ENCODE measurements at regions not wholly inside any gene's neighbourhood (a gene's known extent, or its start where the extent isn't known, plus 50 kb on each side); places are given as distances from the start of the nearest gene placed in this dataset.

- BruUV-seq (replicated peaks), result no TSS peak
- no peak overlapping the region for H3K4me2 ChIP-seq (ENCODE audit: low read length)
- no peak for ATAC-seq
Measured at GRCh38 chr3:70871909-70872656, 559.6 kb upstream of the MDFIC2 start.

GRCh38 chr3:70870576-70870975 is 558.1 kb upstream of the MDFIC2 start:
- no peaks in the 10 kb centered on the region; the same call in 1 of the 2 replicates for H3K36me3 ChIP-seq (ENCODE audit: low read depth, low read length)
- no TSS peak for BruUV-seq (replicated peaks)
- no peaks in the 10 kb centered on the region for H3K27me3 ChIP-seq (ENCODE audit: low read length)
- no peaks in the 10 kb centered on the region for H3K79me2 ChIP-seq (ENCODE audit: low read length)
- no peak overlapping the region for H2AFZ ChIP-seq (ENCODE audit: low read length)
- H3K9me3 ChIP-seq (ENCODE audit: low read length), result 0 out of 2 replicates have a peak, but pooled peaks cover 9% of the 10 kb centered on the region
- H3K4me3 ChIP-seq (ENCODE audit: low read length), result no peak overlapping the region
- TF ChIP-seq EZH2phosphoT487 (IDR thresholded peaks at IDR 0.05; ENCODE audit: borderline replicate concordance, low read length) (no peak), EZH2 (IDR thresholded peaks at IDR 0.05; ENCODE audit: low read length, unreplicated experiment) (no peak), CTCF (conservative IDR thresholded peaks at IDR 0.05; ENCODE audit: low read depth, low read length) (no peak)
- intact Hi-C loops (cut with micrococcal nuclease), result no loop called here
- H3F3A ChIP-seq (ENCODE audit: low read length, unreplicated experiment), result no peaks in the 10 kb centered on the region
- DNase-seq (no peak), ATAC-seq (no peak)
- POLR2A ChIA-PET (ENCODE audit: unreplicated experiment), result no interaction called here
- H4K20me1 ChIP-seq (ENCODE audit: low read length), result no peaks in the 10 kb centered on the region
- H3K4me1 ChIP-seq (ENCODE audit: insufficient read depth, low read length), result no peaks in the 10 kb centered on the region
- H3K27ac ChIP-seq (ENCODE audit: low read length), result no peak overlapping the region
- H3K9me2 ChIP-seq (replicated peaks; ENCODE audit: low read length), result no peaks in the 10 kb centered on the region
- no peak overlapping the region for H3K4me2 ChIP-seq (ENCODE audit: low read length)
- CTCF ChIA-PET, result no interaction called here
- H3K9ac ChIP-seq (ENCODE audit: low read length), result no peak overlapping the region

More at GRCh38 chr3:70871909-70872656, 559.6 kb upstream of the MDFIC2 start:
- CTCF ChIA-PET, result no interaction called here
- no peak for TF ChIP-seq CTCF (conservative IDR thresholded peaks at IDR 0.05; ENCODE audit: low read depth, low read length)
- no peak for TF ChIP-seq EZH2 (IDR thresholded peaks at IDR 0.05; ENCODE audit: low read length, unreplicated experiment)
- TF ChIP-seq EZH2phosphoT487 (IDR thresholded peaks at IDR 0.05; ENCODE audit: borderline replicate concordance, low read length), result no peak
- Histone ChIP-seq H3K27ac (ENCODE audit: low read length) (no peak overlapping the region), H3K9me2 (replicated peaks; ENCODE audit: low read length) (no peaks in the 10 kb centered on the region), H3K27me3 (ENCODE audit: low read length) (no peaks in the 10 kb centered on the region), H3K9me3 (ENCODE audit: low read length) (0 out of 2 replicates have a peak, but pooled peaks cover 9% of the 10 kb centered on the region), H3K9ac (ENCODE audit: low read length) (no peak overlapping the region), H4K20me1 (ENCODE audit: low read length) (no peaks in the 10 kb centered on the region), H3K36me3 (ENCODE audit: low read depth, low read length) (no peaks in the 10 kb centered on the region; the same call in 1 of the 2 replicates), H2AFZ (ENCODE audit: low read length) (no peak overlapping the region), H3K4me3 (ENCODE audit: low read length) (no peak overlapping the region), H3F3A (ENCODE audit: low read length, unreplicated experiment) (no peaks in the 10 kb centered on the region), H3K79me2 (ENCODE audit: low read length) (no peaks in the 10 kb centered on the region), H3K4me1 (ENCODE audit: insufficient read depth, low read length) (no peaks in the 10 kb centered on the region)
- peak; percentile 35 for DNase-seq
- intact Hi-C loops (cut with micrococcal nuclease), result no loop called here
- POLR2A ChIA-PET (ENCODE audit: unreplicated experiment), result interaction anchor here (0.6 kb wide), 1 partner anchor 22 kb away, joined by 4 read pairs; no protein-coding TSS in a partner anchor

- intact Hi-C loops (cut with micrococcal nuclease), result no loop called here
- no TSS peak for BruUV-seq (replicated peaks)
Measured at GRCh38 chr3:70868561-70868960, 556.1 kb upstream of the MDFIC2 start.

More at GRCh38 chr3:70868561-70868960, 556.1 kb upstream of the MDFIC2 start:
- H3K9me3 ChIP-seq (ENCODE audit: low read length), result 0 out of 2 replicates have a peak, but pooled peaks cover 9% of the 10 kb centered on the region
- H3K9me2 ChIP-seq (replicated peaks; ENCODE audit: low read length), result no peaks in the 10 kb centered on the region
- H3K4me2 ChIP-seq (ENCODE audit: low read length), result no peak overlapping the region
- no peak overlapping the region for H3K9ac ChIP-seq (ENCODE audit: low read length)
- ChIA-PET CTCF (no interaction called here), POLR2A (ENCODE audit: unreplicated experiment) (no interaction called here)
- H4K20me1 ChIP-seq (ENCODE audit: low read length), result no peaks in the 10 kb centered on the region
- DNase-seq (no peak), ATAC-seq (no peak)
- H3F3A ChIP-seq (ENCODE audit: low read length, unreplicated experiment), result no peaks in the 10 kb centered on the region
- no peaks in the 10 kb centered on the region for H3K79me2 ChIP-seq (ENCODE audit: low read length)
- H3K27me3 ChIP-seq (ENCODE audit: low read length), result no peaks in the 10 kb centered on the region
- no peaks in the 10 kb centered on the region; the same call in 1 of the 2 replicates for H3K36me3 ChIP-seq (ENCODE audit: low read depth, low read length)
- TF ChIP-seq EZH2phosphoT487 (IDR thresholded peaks at IDR 0.05; ENCODE audit: borderline replicate concordance, low read length), result no peak
- no peak for TF ChIP-seq EZH2 (IDR thresholded peaks at IDR 0.05; ENCODE audit: low read length, unreplicated experiment)
- no peak for TF ChIP-seq CTCF (conservative IDR thresholded peaks at IDR 0.05; ENCODE audit: low read depth, low read length)
- H3K4me3 ChIP-seq (ENCODE audit: low read length), result no peak overlapping the region
- H3K27ac ChIP-seq (ENCODE audit: low read length), result no peak overlapping the region
- H3K4me1 ChIP-seq (ENCODE audit: insufficient read depth, low read length), result no peaks in the 10 kb centered on the region
- no peak overlapping the region for H2AFZ ChIP-seq (ENCODE audit: low read length)

Measured in PC-3 (cell line).